Activated B cell treated with CpG ODN at 0.5 μM for 24 hours (primary cell): ENCODE measurements at regions not wholly inside any gene's neighbourhood (a gene's known extent, or its start where the extent isn't known, plus 50 kb on each side); places are given as distances from the start of the nearest gene placed in this dataset.
"Not testable (repeated sequence)": the region's sequence is repeated elsewhere in the genome, so short reads cannot be mapped to it uniquely, and the experiment has no call there.

Experiments
- ATAC-seq: fragments of 200-7000 bp; cut with Tn5 transposase; one replicate; pipeline ENCODE4 v1.10.0; 2021; ENCODE audit warnings: low read depth, mild to moderate bottlenecking, moderate library complexity
- CTCF ChIA-PET: fragments of 350-600 bp; sonication (Branson Sonifier 250); formaldehyde crosslinking; loops from one replicate; lab custom pipeline; 2021; ENCODE audit warnings: antibody characterized with exemption; lab: Charles Lee
- POLR2A ChIA-PET: fragments of 350-600 bp; sonication (Branson Sonifier 250); formaldehyde crosslinking; loops from one replicate; lab custom pipeline; 2021; ENCODE audit warnings: antibody characterized with exemption; lab: Charles Lee
- DNase-seq: peaks from one replicate; pipeline ENCODE4 v3.0.0; 2022
- H3K27ac Mint-ChIP-seq: one replicate; pipeline ENCODE4 v1.8.0; 2020; ENCODE audit warnings: mixed read lengths
- H3K27me3 Mint-ChIP-seq: one replicate; pipeline ENCODE4 v1.8.0; 2021; ENCODE audit warnings: mixed read lengths
- H3K36me3 Mint-ChIP-seq: one replicate; pipeline ENCODE4 v1.8.0; 2021; ENCODE audit warnings: low read depth, mixed read lengths
- H3K4me1 Mint-ChIP-seq: one replicate; pipeline ENCODE4 v1.8.0; 2021; ENCODE audit warnings: mixed read lengths
- H3K4me3 Mint-ChIP-seq: one replicate; pipeline ENCODE4 v1.8.0; 2020; ENCODE audit warnings: mild to moderate bottlenecking, mixed read lengths
- H3K9me3 Mint-ChIP-seq: one replicate; pipeline ENCODE4 v1.8.0; 2020; ENCODE audit warnings: mixed read lengths
- intact Hi-C: fragments of 100-400 bp; cut with micrococcal nuclease; formaldehyde crosslinking; loops from one replicate; pipeline ENCODE4 v1.15.1; 2024
- TF ChIP-seq, protein P1 (sequence below): fragments of 200-600 bp; IDR thresholded peaks from one replicate; pipeline ENCODE4 v1.8.0; 2022; ENCODE audit warnings: antibody characterized with exemption, mild to moderate bottlenecking

DNA sequence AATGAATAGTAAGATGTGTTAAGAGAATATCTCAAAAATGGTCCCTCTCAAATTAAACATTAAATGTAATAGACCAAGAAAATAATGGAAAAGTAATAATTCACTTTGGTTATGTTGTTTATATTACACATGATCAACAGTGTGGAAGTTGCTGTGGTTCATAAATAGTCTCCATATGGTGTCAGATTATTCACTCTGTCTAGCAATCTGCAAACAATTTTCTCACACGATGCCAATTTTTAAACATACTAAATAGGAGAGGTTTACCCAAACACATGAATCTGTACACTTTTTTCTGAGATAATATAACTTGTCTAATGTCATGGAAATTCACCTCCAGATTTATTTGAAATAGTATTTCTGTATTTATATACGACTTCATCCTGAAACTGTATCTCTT lies 217.4 kb upstream of the FBXL7 start:
- ChIA-PET POLR2A (no interaction called here), CTCF (no interaction called here)
- no peak overlapping the region for H3K27ac Mint-ChIP-seq
- H3K4me3 Mint-ChIP-seq = no peak overlapping the region
- TF ChIP-seq, protein P1, sequence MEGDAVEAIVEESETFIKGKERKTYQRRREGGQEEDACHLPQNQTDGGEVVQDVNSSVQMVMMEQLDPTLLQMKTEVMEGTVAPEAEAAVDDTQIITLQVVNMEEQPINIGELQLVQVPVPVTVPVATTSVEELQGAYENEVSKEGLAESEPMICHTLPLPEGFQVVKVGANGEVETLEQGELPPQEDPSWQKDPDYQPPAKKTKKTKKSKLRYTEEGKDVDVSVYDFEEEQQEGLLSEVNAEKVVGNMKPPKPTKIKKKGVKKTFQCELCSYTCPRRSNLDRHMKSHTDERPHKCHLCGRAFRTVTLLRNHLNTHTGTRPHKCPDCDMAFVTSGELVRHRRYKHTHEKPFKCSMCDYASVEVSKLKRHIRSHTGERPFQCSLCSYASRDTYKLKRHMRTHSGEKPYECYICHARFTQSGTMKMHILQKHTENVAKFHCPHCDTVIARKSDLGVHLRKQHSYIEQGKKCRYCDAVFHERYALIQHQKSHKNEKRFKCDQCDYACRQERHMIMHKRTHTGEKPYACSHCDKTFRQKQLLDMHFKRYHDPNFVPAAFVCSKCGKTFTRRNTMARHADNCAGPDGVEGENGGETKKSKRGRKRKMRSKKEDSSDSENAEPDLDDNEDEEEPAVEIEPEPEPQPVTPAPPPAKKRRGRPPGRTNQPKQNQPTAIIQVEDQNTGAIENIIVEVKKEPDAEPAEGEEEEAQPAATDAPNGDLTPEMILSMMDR = no peak
- H3K27me3 Mint-ChIP-seq = no peaks in the 10 kb centered on the region
- intact Hi-C loops = no loop called here
- H3K4me1 Mint-ChIP-seq = no peaks in the 10 kb centered on the region
- no peak for ATAC-seq
- DNase-seq = no peak
- H3K9me3 Mint-ChIP-seq = peaks cover 8% of the 10 kb centered on the region
- H3K36me3 Mint-ChIP-seq = no peaks in the 10 kb centered on the region

DNA sequence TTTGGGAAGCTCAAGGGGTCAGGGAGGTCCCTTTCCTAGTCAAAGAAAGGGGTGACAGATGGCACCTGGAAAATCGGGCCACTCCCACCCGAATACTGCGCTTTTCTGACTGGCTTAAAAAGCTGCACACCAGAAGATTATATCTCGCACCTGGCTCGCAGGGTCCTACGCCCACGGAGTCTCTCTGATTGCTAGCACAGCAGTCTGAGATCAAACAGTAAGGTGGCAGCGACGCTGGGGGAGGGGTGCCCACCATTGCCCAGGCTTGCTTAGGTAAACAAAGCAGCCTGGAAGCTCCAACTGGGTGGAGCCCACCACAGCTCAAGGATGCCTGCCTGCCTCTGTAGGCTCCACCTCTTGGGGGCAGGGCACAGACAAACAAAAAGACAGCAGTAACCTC lies 228.4 kb upstream of the FBXL7 start:
- H3K9me3 Mint-ChIP-seq, CTCF ChIA-PET, H3K36me3 Mint-ChIP-seq: not testable (repeated sequence)

GRCh38 chr5:15267966-15268365 lies 232.0 kb upstream of the FBXL7 start:
- DNase-seq (no peak), ATAC-seq (no peak)
- Mint-ChIP-seq H3K4me1 (no peaks in the 10 kb centered on the region), H3K9me3 (peaks cover 7% of the 10 kb centered on the region), H3K27me3 (no peaks in the 10 kb centered on the region), H3K36me3 (no peaks in the 10 kb centered on the region), H3K27ac (no peak overlapping the region), H3K4me3 (no peak overlapping the region)
- ChIA-PET POLR2A (no interaction called here), CTCF (no interaction called here)
- intact Hi-C loops = no loop called here
- TF ChIP-seq, protein P1 = no peak

More for the DNA sequence above, 228.4 kb upstream of the FBXL7 start:
- H3K27me3 Mint-ChIP-seq, ATAC-seq, H3K4me3 Mint-ChIP-seq, DNase-seq, H3K4me1 Mint-ChIP-seq, H3K27ac Mint-ChIP-seq, POLR2A ChIA-PET, intact Hi-C loops: not testable (repeated sequence)

DNA sequence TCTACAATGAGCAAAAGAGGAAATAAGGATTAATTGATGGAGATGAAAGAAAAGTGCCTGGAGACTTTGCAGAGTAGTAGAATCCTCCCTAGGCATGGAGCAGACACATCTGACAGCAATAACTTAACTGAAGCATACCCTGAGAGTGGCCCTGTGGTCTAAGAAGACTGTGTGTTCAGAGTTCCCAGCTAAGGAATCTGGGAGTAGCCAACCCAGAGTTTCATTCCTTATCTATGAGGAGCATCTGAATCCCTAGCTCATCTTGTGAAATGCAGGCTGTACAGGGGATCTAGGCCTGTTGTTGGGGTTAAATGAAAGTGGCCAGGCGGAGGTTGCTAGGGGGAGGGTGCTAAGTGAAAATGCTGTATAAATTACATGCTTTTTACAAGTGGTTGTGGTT lies 233.1 kb upstream of the FBXL7 start:
- H3K4me3 Mint-ChIP-seq = no peak overlapping the region
- peaks cover 7% of the 10 kb centered on the region for H3K9me3 Mint-ChIP-seq
- intact Hi-C loops = no loop called here
- ChIA-PET POLR2A (no interaction called here), CTCF (no interaction called here)
- no peaks in the 10 kb centered on the region for H3K27me3 Mint-ChIP-seq
- DNase-seq (no peak), ATAC-seq (no peak)
- no peaks in the 10 kb centered on the region for H3K4me1 Mint-ChIP-seq
- TF ChIP-seq, protein P1 = no peak
- no peaks in the 10 kb centered on the region for H3K36me3 Mint-ChIP-seq
- no peak overlapping the region for H3K27ac Mint-ChIP-seq

GRCh38 chr5:15266229-15266628 lies 233.8 kb upstream of the FBXL7 start:
- no peaks in the 10 kb centered on the region for H3K27me3 Mint-ChIP-seq
- CTCF ChIA-PET = no interaction called here
- POLR2A ChIA-PET = no interaction called here

GRCh38 chr5:15263942-15264341 lies 236.0 kb upstream of the FBXL7 start:
- POLR2A ChIA-PET = no interaction called here
- CTCF ChIA-PET = no interaction called here
- TF ChIP-seq, protein P1 = no peak
- Mint-ChIP-seq H3K9me3 (peaks cover 5% of the 10 kb centered on the region), H3K4me3 (no peak overlapping the region), H3K4me1 (no peaks in the 10 kb centered on the region), H3K27ac (no peak overlapping the region), H3K36me3 (no peaks in the 10 kb centered on the region), H3K27me3 (no peaks in the 10 kb centered on the region)
- no peak for DNase-seq
- no peak for ATAC-seq
- intact Hi-C loops = no loop called here

More at GRCh38 chr5:15266229-15266628, 233.8 kb upstream of the FBXL7 start:
- intact Hi-C loops = no loop called here
- DNase-seq = no peak
- H3K36me3 Mint-ChIP-seq = no peaks in the 10 kb centered on the region
- no peak for ATAC-seq
- TF ChIP-seq, protein P1 = no peak
- H3K27ac Mint-ChIP-seq = no peak overlapping the region
- no peak overlapping the region for H3K4me3 Mint-ChIP-seq
- H3K4me1 Mint-ChIP-seq = no peaks in the 10 kb centered on the region
- peaks cover 7% of the 10 kb centered on the region for H3K9me3 Mint-ChIP-seq
